IMR-90 (cell line): ENCODE measurements at regions not wholly inside any gene's neighbourhood (a gene's known extent, or its start where the extent isn't known, plus 50 kb on each side); places are given as distances from the start of the nearest gene placed in this dataset.

Experiments used
- ATAC-seq: fragments of 200-7000 bp; cut with Tn5 transposase; 2 replicates; pipeline ENCODE4 v1.9.1; 2020; ENCODE audit warnings: low read depth, mild to moderate bottlenecking, moderate library complexity
- BruUV-seq: library from RNA; stranded (reverse); fragments of 400-500 nt; replicated peaks from 2 replicates; lab custom pipeline; 2021; lab: Mats Ljungman, UMichigan
- CTCF ChIA-PET: fragments of 300-600 bp; formaldehyde crosslinking; extraction: SDS; loops from one replicate; lab custom pipeline; 2021; ENCODE audit warnings: antibody characterized with exemption; lab: Yijun Ruan, JAX
- POLR2A ChIA-PET: fragments of 300-600 bp; sonication (Branson Sonifier 250); formaldehyde crosslinking; loops from one replicate; lab custom pipeline; 2022; ENCODE audit warnings: antibody characterized with exemption; ENCODE audit not compliant: unreplicated experiment; lab: Charles Lee
- DNase-seq: peaks from one replicate; pipeline ENCODE4 v3.0.0; 2013
- H2AFZ ChIP-seq: replicated peaks from 2 replicates; pipeline ENCODE3; 2013; ENCODE audit warnings: low read length, mild to moderate bottlenecking; ENCODE audit not compliant: poor library complexity
- H2AK5ac ChIP-seq: 2 replicates; pipeline ENCODE4 v1.6.1; 2013; ENCODE audit warnings: low read depth, low read length, inconsistent platforms
- H2AK9ac ChIP-seq: replicated peaks from 2 replicates; pipeline ENCODE3; 2013; ENCODE audit warnings: mild to moderate bottlenecking, low read depth, low read length, moderate library complexity; ENCODE audit not compliant: poor library complexity
- H2BK120ac ChIP-seq: 2 replicates; pipeline ENCODE4 v1.6.1; 2013; ENCODE audit warnings: low read depth, low read length, inconsistent platforms
- H2BK15ac ChIP-seq: 3 replicates; pipeline ENCODE4 v1.6.1; 2013; ENCODE audit warnings: low read depth, low read length, inconsistent platforms
- H2BK20ac ChIP-seq: 2 replicates; pipeline ENCODE4 v1.6.1; 2013; ENCODE audit warnings: low read depth, mild to moderate bottlenecking, inconsistent platforms, low read length, moderate library complexity
- H2BK5ac ChIP-seq: 2 replicates; pipeline ENCODE4 v1.6.1; 2013; ENCODE audit warnings: mild to moderate bottlenecking, low read depth, low read length, inconsistent platforms; ENCODE audit not compliant: poor library complexity, severe bottlenecking
- H3K14ac ChIP-seq: replicated peaks from 2 replicates; pipeline ENCODE4 v1.6.1; 2013; ENCODE audit warnings: low read depth, low read length, inconsistent platforms
- H3K18ac ChIP-seq: 2 replicates; pipeline ENCODE4 v1.6.1; 2013; ENCODE audit warnings: low read depth, low read length, control low read depth
- H3K23ac ChIP-seq: 2 replicates; pipeline ENCODE4 v1.6.1; 2013; ENCODE audit warnings: low read depth, low read length, inconsistent platforms
- H3K27ac ChIP-seq: 2 replicates; pipeline ENCODE4 v1.5.1; 2013; ENCODE audit warnings: mild to moderate bottlenecking, control low read depth, low read length; ENCODE audit not compliant: insufficient read depth
- H3K27me3 ChIP-seq: 2 replicates; pipeline ENCODE4 v1.6.1; 2013; ENCODE audit warnings: low read length; ENCODE audit not compliant: control insufficient read depth, insufficient read depth
- H3K36me3 ChIP-seq: 2 replicates; pipeline ENCODE4 v1.6.1; 2013; ENCODE audit warnings: low read length, mixed read lengths; ENCODE audit not compliant: control insufficient read depth, insufficient read depth
- H3K4ac ChIP-seq: 2 replicates; pipeline ENCODE4 v1.6.1; 2013; ENCODE audit warnings: low read depth, low read length, inconsistent platforms
- H3K4me1 ChIP-seq: 2 replicates; pipeline ENCODE4 v1.6.1; 2013; ENCODE audit warnings: low read length, mixed read lengths; ENCODE audit not compliant: control insufficient read depth, insufficient read depth
- H3K4me2 ChIP-seq: 2 replicates; pipeline ENCODE4 v1.6.1; 2013; ENCODE audit warnings: low read depth, mild to moderate bottlenecking, control low read depth, low read length, moderate library complexity
- H3K4me3 ChIP-seq: 2 replicates; pipeline ENCODE4 v1.5.1; 2013; ENCODE audit warnings: low read depth, mild to moderate bottlenecking, control low read depth, low read length, moderate library complexity; ENCODE audit not compliant: insufficient read depth
- H3K56ac ChIP-seq: 2 replicates; pipeline ENCODE4 v1.6.1; 2013; ENCODE audit warnings: low read length, inconsistent platforms; ENCODE audit not compliant: insufficient read depth; ENCODE audit errors: extremely low read depth
- H3K79me1 ChIP-seq, 2 experiments: 2 replicates each; pipeline ENCODE4 v1.6.1; 2013; ENCODE audit warnings: low read length in 2 of 2, inconsistent platforms in 1 of 2, low read depth in 1 of 2
- H3K9ac ChIP-seq: 2 replicates; pipeline ENCODE4 v1.6.1; 2013; ENCODE audit warnings: low read depth, low read length, control low read depth
- H3K9me1 ChIP-seq: 2 replicates; pipeline ENCODE4 v1.6.1; 2013; ENCODE audit warnings: low read length, inconsistent platforms; ENCODE audit not compliant: insufficient read depth
- H3K9me3 ChIP-seq: 2 replicates; pipeline ENCODE4 v1.6.1; 2013; ENCODE audit warnings: low read length; ENCODE audit not compliant: control insufficient read depth, insufficient read depth
- H4K20me1 ChIP-seq: 2 replicates; pipeline ENCODE4 v1.6.1; 2013; ENCODE audit warnings: low read length, inconsistent platforms; ENCODE audit not compliant: insufficient read depth
- H4K5ac ChIP-seq: 2 replicates; pipeline ENCODE4 v1.6.1; 2013; ENCODE audit warnings: mild to moderate bottlenecking, low read depth, low read length, control low read depth
- H4K8ac ChIP-seq, 2 experiments: 2 replicates each; pipeline ENCODE4 v1.6.1; 2013; ENCODE audit warnings: low read depth in 2 of 2, low read length in 2 of 2, control low read depth in 1 of 2, inconsistent platforms in 1 of 2
- H4K91ac ChIP-seq: 2 replicates; pipeline ENCODE4 v1.6.1; 2013; ENCODE audit warnings: low read depth, low read length, inconsistent platforms; ENCODE audit not compliant: insufficient read depth
- BHLHE40 ChIP-seq: fragments of 150-350 bp; IDR thresholded peaks from 2 replicates; pipeline ENCODE4 v1.6.1; 2016; ENCODE audit warnings: mild to moderate bottlenecking, low read depth, low read length
- ELK1 ChIP-seq: fragments of 150-350 bp; IDR thresholded peaks from 2 replicates; pipeline ENCODE4 v1.6.1; 2016; ENCODE audit warnings: low read depth, mild to moderate bottlenecking, low read length, moderate library complexity, borderline replicate concordance
- FOS ChIP-seq: fragments of 150-350 bp; IDR thresholded peaks from 2 replicates; pipeline ENCODE4 v1.6.1; 2016; ENCODE audit warnings: low read depth, low read length
- MAFK ChIP-seq: IDR thresholded peaks from 2 replicates; pipeline ENCODE4 v1.6.1; 2012; ENCODE audit warnings: low read depth, low read length, improper control_type of control experiment
- MXI1 ChIP-seq: IDR thresholded peaks from 2 replicates; pipeline ENCODE4 v1.6.1; 2012; ENCODE audit warnings: low read depth, mild to moderate bottlenecking, low read length, moderate library complexity, borderline replicate concordance
- WGBS, 2 experiments: methylation state at CpG; one replicate each; pipeline versions ENCODE4 v1.1.5 to v1.1.7; 2013; ENCODE audit warnings: missing lambda C conversion rate in 2 of 2; ENCODE audit not compliant: insufficient read length in 1 of 2; ENCODE audit errors: extremely low coverage in 2 of 2; 5-methylcytosine and 5-hydroxymethylcytosine counted together
- dilution Hi-C: fragments of 300-500 bp; cut with HindIII; formaldehyde crosslinking; loops from one replicate; pipeline ENCODE4 v1.14.3; 2018; ENCODE audit warnings: low sequenced_read_pairs; ENCODE audit not compliant: unreplicated experiment
- in situ Hi-C: fragments of 300-500 bp; cut with MboI; formaldehyde crosslinking; loops from 3 replicates; pipeline ENCODE4 v1.14.3; 2019; ENCODE audit warnings: low sequenced_read_pairs, inconsistent platforms, mixed read lengths
- intact Hi-C: fragments of 100-400 bp; cut with micrococcal nuclease; formaldehyde crosslinking; loops from 2 replicates; pipeline ENCODE4 v1.10.0; 2022

GRCh38 chr4:123522646-123523045 lies 126.1 kb downstream of the SPRY1 start:
- Histone ChIP-seq H3K4me2 (no peak overlapping the region), H2BK15ac (no peak overlapping the region), H3K56ac (no peak overlapping the region), H4K20me1 (no peaks in the 10 kb centered on the region), H3K27ac (no peak overlapping the region), H3K9ac (no peak overlapping the region), H3K36me3 (no peaks in the 10 kb centered on the region), H4K5ac (no peak overlapping the region), H2BK20ac (no peak overlapping the region), H2BK120ac (no peak overlapping the region), H2AFZ (no peak overlapping the region), H3K4ac (no peak overlapping the region), H3K4me1 (peaks cover 4% of the 10 kb centered on the region; the same call in 1 of the 2 replicates), H3K14ac (no peak overlapping the region), H3K18ac (no peak overlapping the region; the same call in 1 of the 2 replicates), H3K4me3 (no peak overlapping the region), H4K8ac (no peak overlapping the region), H3K9me1 (no peaks in the 10 kb centered on the region), H2BK5ac (no peak overlapping the region), H3K27me3 (no peaks in the 10 kb centered on the region), H4K91ac (no peak overlapping the region), H2AK5ac (no peak overlapping the region), H3K79me1 (no peaks in the 10 kb centered on the region), H3K9me3 (no peaks in the 10 kb centered on the region), H2AK9ac (no peak overlapping the region), H3K23ac (no peak overlapping the region)
- ChIA-PET CTCF (no interaction called here), POLR2A (no interaction called here)
- ATAC-seq (no peak), DNase-seq (no peak)
- dilution Hi-C loops, result no loop called here
- no CpG with 5 or more reads among the region's 3 CpGs for WGBS, 2 experiments
- in situ Hi-C loops, result no loop called here
- no peak for TF ChIP-seq BHLHE40
- no peak for TF ChIP-seq FOS
- no peak for TF ChIP-seq MXI1
- TF ChIP-seq ELK1, result no peak
- TF ChIP-seq MAFK, result no peak
- no TSS peak for BruUV-seq
- intact Hi-C loops, result no loop called here
